RWPE1 (cell line): ENCODE measurements at regions not wholly inside any gene's neighbourhood (a gene's known extent, or its start where the extent isn't known, plus 50 kb on each side); places are given as distances from the start of the nearest gene placed in this dataset.

ENCODE experiments used
- CTCF ChIA-PET: fragments of 350-600 bp; sonication (Branson Sonifier 250); formaldehyde crosslinking; extraction: SDS; loops from one replicate; lab custom pipeline; 2021; lab: Yijun Ruan, JAX
- POLR2A ChIA-PET: fragments of 400-600 bp; formaldehyde crosslinking; extraction: SDS; loops from one replicate; lab custom pipeline; 2020; ENCODE audit warnings: antibody characterized with exemption; ENCODE audit not compliant: low non-redundant PET; lab: Yijun Ruan, JAX
- DNase-seq: peaks from one replicate; pipeline ENCODE4 v3.0.0; 2012; ENCODE audit warnings: low spot score
- H3K27ac ChIP-seq: fragments of 450-650 bp; 2 replicates; pipeline ENCODE4 v1.5.1; 2017
- TF ChIP-seq, protein P1 (sequence below): fragments of 450-650 bp; conservative IDR thresholded peaks from 2 replicates; pipeline ENCODE4 v1.5.1; 2017; ENCODE audit warnings: low read depth, mild to moderate bottlenecking

DNA sequence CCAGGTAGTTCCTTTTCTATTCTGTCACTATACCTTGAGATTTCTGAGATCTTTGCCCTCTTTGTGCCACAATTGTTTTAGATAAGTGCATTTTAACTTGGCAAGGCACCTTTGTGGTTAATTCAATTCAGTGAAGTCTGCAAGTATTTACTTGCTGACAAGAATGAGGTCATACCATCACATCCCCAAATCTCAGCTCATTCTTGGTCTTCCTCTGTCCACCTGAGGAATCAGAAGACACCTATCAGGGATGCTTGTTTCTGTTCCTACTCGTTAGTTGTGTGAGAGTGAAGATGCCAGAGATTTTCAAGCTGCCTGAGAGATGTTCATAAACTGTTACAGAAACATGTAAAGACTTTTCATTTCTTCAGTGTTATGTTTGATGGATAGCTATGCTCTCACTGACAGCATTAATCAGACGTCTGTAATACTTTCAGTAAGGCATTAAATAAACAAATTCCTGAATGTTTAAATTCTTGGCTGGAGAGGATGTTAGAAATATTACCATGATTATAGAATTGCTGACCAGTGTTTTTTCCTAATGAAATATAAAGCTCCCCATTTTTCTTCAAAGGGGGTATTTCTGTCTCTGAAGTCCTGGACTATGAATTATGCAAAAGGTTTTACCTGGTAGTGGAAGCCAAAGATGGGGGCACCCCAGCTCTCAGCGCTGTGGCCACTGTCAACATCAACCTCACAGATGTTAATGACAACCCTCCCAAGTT is 135.0 kb upstream of the MTNR1B start:
- DNase-seq, result peak; percentile 12
- POLR2A ChIA-PET, result no interaction called here
- H3K27ac ChIP-seq, result no peak overlapping the region
- CTCF ChIA-PET, result interaction anchor here (0.6 kb wide), 2 partner anchors 12 to 20 kb away, joined by 3 read pairs; no protein-coding TSS in a partner anchor
- TF ChIP-seq, protein P1, sequence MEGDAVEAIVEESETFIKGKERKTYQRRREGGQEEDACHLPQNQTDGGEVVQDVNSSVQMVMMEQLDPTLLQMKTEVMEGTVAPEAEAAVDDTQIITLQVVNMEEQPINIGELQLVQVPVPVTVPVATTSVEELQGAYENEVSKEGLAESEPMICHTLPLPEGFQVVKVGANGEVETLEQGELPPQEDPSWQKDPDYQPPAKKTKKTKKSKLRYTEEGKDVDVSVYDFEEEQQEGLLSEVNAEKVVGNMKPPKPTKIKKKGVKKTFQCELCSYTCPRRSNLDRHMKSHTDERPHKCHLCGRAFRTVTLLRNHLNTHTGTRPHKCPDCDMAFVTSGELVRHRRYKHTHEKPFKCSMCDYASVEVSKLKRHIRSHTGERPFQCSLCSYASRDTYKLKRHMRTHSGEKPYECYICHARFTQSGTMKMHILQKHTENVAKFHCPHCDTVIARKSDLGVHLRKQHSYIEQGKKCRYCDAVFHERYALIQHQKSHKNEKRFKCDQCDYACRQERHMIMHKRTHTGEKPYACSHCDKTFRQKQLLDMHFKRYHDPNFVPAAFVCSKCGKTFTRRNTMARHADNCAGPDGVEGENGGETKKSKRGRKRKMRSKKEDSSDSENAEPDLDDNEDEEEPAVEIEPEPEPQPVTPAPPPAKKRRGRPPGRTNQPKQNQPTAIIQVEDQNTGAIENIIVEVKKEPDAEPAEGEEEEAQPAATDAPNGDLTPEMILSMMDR, result no peak

DNA sequence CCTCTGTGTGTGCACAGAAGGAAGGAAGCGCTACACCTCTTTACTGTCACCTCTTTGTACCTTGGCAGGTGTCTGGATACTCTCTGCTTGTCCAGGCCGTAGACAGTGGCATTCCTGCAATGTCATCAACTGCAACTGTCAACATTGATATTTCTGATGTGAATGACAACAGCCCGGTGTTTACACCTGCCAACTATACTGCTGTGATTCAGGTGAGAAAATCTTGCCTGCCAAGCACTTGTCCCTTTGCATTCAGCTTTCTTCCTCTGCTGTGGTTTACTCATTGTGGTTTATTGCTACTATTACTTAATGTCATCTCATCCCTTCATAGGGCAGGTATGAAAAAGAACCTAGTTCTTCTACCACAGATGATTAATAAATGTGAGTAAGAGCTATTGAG is 131.9 kb upstream of the MTNR1B start:
- H3K27ac ChIP-seq, result no peak overlapping the region
- TF ChIP-seq, protein P1, result no peak
- DNase-seq, result no peak
- ChIA-PET CTCF (interaction anchor here (0.6 kb wide), 1 partner anchor 46 kb away, joined by 3 read pairs; no protein-coding TSS in a partner anchor), POLR2A (no interaction called here)

DNA sequence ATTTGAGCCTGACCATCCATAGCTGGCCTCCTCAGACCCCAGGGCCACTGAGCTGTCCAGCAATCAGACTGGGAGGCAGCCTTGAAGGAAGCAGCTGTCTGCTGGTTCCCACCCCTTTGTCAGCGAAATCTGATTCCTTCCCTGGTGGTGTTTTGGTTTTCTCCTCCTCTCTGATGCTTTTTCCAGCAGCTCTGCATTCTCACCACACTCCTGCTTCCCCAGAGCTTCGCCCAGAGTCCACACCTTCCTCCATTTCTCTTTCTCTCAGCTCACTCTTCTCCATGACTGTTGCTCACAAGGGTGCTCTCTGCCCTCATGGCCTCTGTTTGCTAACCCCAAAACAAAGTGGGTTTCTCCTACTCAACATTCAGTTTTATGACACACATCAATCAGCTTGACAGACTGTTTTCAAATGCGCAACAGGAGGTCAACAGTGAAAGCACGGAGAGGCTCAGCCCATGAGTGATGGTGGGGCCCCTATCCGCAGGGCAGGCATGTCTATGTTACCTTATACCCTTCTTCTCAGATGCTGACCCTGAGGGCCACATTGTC is 130.6 kb upstream of the MTNR1B start:
- TF ChIP-seq, protein P1, result no peak
- ChIA-PET POLR2A (no interaction called here), CTCF (interaction anchor here (0.6 kb wide), 1 partner anchor 49 kb away, joined by 3 read pairs; no protein-coding TSS in a partner anchor)
- DNase-seq, result no peak
- no peak overlapping the region for H3K27ac ChIP-seq

DNA sequence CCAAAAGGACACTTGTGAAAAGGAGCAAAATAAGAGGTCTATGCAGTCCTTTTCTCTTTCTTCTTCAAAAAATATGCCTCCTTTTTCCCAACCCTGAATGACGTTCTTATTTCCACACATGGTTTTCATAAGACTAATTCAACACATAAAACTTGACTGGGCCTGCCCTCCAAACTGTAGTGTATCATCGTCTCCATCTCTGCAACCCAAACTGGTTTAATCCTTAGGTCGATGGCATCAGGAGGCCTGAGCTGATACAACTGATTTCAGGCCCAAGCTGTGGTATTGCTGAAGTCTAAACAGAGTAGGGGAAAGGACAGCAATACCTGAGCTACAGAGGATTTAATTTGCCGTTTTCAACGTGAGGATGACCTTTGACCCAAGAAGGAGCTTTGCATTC is 130.0 kb upstream of the MTNR1B start:
- no peak overlapping the region for H3K27ac ChIP-seq
- CTCF ChIA-PET, result no interaction called here
- POLR2A ChIA-PET, result no interaction called here
- no peak for DNase-seq
- TF ChIP-seq, protein P1, result no peak

DNA sequence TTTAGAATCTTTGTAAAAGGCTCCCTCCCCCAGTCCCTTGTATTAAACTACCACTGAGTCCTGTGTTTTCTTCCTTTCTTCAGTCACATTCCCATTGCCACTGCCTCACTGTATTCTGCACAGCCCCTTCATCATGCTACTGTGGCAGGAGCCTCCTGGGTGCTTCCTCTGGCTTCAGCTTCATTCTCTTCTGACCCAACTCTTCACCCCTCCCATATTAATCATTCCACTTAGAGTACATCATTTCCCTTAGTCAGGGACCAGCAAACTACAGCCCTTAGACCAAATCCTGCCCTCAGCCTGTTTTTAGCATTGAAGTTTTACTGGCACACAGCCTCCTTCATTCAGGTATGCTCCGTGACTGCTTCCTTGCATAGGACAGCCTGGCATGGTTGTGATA is 127.7 kb upstream of the MTNR1B start:
- no peak for DNase-seq
- POLR2A ChIA-PET, result no interaction called here
- H3K27ac ChIP-seq, result no peak overlapping the region
- TF ChIP-seq, protein P1, result no peak
- CTCF ChIA-PET, result no interaction called here

DNA sequence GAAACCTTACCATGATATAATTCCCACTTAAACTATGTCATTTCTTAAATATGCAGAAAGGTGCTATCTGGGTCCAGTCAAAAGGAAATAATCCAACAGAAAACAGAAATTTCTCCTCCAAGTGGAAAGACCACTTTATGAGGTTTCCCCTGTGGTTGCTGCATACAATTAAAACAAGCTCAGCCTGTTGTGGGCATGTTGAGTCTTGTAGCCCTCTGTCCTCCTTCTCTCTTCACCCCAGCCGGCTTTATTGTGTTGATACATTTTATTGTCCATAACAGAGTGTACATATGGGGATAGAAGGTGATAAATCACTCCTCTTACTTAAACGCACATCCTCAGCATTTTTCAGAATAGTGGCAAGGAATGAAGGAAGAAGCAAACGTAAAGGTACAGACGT is 126.0 kb upstream of the MTNR1B start:
- CTCF ChIA-PET, result no interaction called here
- no peak overlapping the region for H3K27ac ChIP-seq
- DNase-seq, result peak; percentile 59
- POLR2A ChIA-PET, result no interaction called here
- TF ChIP-seq, protein P1, result no peak
